GM08714 (cell line): ENCODE measurements at regions not wholly inside any gene's neighbourhood (a gene's known extent, or its start where the extent isn't known, plus 50 kb on each side); places are given as distances from the start of the nearest gene placed in this dataset.

ENCODE experiments used
- H3K4me3 ChIP-seq: fragments of 200-500 bp; sonication (Bioruptor generic); 2 replicates; pipeline ENCODE4 v1.5.1; 2014; ENCODE audit warnings: mild to moderate bottlenecking, low read length, inconsistent platforms
- ZNF274 ChIP-seq: IDR thresholded peaks from 2 replicates; pipeline ENCODE4 v1.6.1; 2012; ENCODE audit warnings: mild to moderate bottlenecking, low read depth, low read length

- H3K4me3 ChIP-seq, result no peak overlapping the region
- TF ChIP-seq ZNF274, result no peak
These were observed 1209.9 kb downstream of the NSUN3 start for GRCh38 chr3:95272781-95273180.

- no peak overlapping the region for H3K4me3 ChIP-seq
- TF ChIP-seq ZNF274, result no peak
These were observed 1214.8 kb downstream of the NSUN3 start for GRCh38 chr3:95277613-95278012.

- no peak overlapping the region for H3K4me3 ChIP-seq
- TF ChIP-seq ZNF274, result no peak
These were observed 1218.0 kb downstream of the NSUN3 start for GRCh38 chr3:95280711-95281352.

- no peak for TF ChIP-seq ZNF274
- H3K4me3 ChIP-seq, result no peak overlapping the region
These were observed 1226.4 kb downstream of the NSUN3 start for GRCh38 chr3:95289295-95289694.

- TF ChIP-seq ZNF274, result no peak
- no peak overlapping the region for H3K4me3 ChIP-seq
These were observed 1234.7 kb downstream of the NSUN3 start for GRCh38 chr3:95297581-95297980.

- no peak overlapping the region for H3K4me3 ChIP-seq
These were observed 1239.2 kb downstream of the NSUN3 start for GRCh38 chr3:95302044-95302443.

GRCh38 chr3:95310560-95310959 is 1247.7 kb downstream of the NSUN3 start:
- H3K4me3 ChIP-seq, result no peak overlapping the region
- TF ChIP-seq ZNF274, result no peak

More at GRCh38 chr3:95302044-95302443, 1239.2 kb downstream of the NSUN3 start:
- TF ChIP-seq ZNF274, result no peak

- TF ChIP-seq ZNF274, result no peak
- H3K4me3 ChIP-seq, result no peak overlapping the region
These were observed 1248.4 kb downstream of the NSUN3 start for GRCh38 chr3:95311272-95311671.

GRCh38 chr3:95312650-95313049 is 1249.8 kb downstream of the NSUN3 start:
- H3K4me3 ChIP-seq, result no peak overlapping the region
- no peak for TF ChIP-seq ZNF274

- TF ChIP-seq ZNF274, result no peak
- no peak overlapping the region for H3K4me3 ChIP-seq
These were observed 1257.1 kb downstream of the NSUN3 start for GRCh38 chr3:95319921-95320494.

GRCh38 chr3:95327478-95327877 is 1264.6 kb downstream of the NSUN3 start:
- no peak overlapping the region for H3K4me3 ChIP-seq
- no peak for TF ChIP-seq ZNF274

GRCh38 chr3:95333826-95334225 is 1271.0 kb downstream of the NSUN3 start:
- H3K4me3 ChIP-seq, result no peak overlapping the region
- TF ChIP-seq ZNF274, result no peak

GRCh38 chr3:95334461-95334860 is 1271.6 kb downstream of the NSUN3 start:
- H3K4me3 ChIP-seq, result no peak overlapping the region
- TF ChIP-seq ZNF274, result no peak

GRCh38 chr3:95335517-95335916 is 1272.7 kb downstream of the NSUN3 start:
- TF ChIP-seq ZNF274, result no peak

GRCh38 chr3:95338446-95338845 is 1275.6 kb downstream of the NSUN3 start:
- no peak overlapping the region for H3K4me3 ChIP-seq

More at GRCh38 chr3:95335517-95335916, 1272.7 kb downstream of the NSUN3 start:
- no peak overlapping the region for H3K4me3 ChIP-seq

GRCh38 chr3:95341314-95341713 is 1278.5 kb downstream of the NSUN3 start:
- H3K4me3 ChIP-seq, result no peak overlapping the region
- no peak for TF ChIP-seq ZNF274

More at GRCh38 chr3:95338446-95338845, 1275.6 kb downstream of the NSUN3 start:
- TF ChIP-seq ZNF274, result no peak
